ENCODE measurements at regions not wholly inside any gene's neighbourhood (a gene's known extent, or its start where the extent isn't known, plus 50 kb on each side); places are given as distances from the start of the nearest gene placed in this dataset.

DNA sequence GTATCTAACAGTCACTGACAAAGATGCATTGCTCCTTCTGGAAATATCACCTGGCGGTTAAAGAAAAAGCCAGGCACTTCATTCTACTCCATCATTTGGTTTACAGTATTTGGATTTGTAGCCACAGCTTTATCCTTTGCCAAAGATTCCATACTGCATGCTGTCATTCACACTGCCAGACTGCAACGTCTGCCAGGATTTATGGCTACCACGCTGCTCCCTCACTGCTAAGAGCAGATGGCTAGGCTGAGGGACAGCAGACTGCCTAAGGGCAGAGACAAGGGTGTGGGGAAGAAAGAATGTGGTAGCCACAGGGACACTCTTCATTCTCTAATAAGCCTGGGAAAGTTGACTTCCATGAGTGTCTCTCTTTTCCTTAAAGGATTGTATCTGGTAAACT is 1047.0 kb downstream of the TUSC7 start:
- POLR2A ChIA-PET: no interaction called here
- TF ChIP-seq L3MBTL2 (conservative IDR thresholded peaks at IDR 0.05): no peak
- TF ChIP-seq, protein P1, sequence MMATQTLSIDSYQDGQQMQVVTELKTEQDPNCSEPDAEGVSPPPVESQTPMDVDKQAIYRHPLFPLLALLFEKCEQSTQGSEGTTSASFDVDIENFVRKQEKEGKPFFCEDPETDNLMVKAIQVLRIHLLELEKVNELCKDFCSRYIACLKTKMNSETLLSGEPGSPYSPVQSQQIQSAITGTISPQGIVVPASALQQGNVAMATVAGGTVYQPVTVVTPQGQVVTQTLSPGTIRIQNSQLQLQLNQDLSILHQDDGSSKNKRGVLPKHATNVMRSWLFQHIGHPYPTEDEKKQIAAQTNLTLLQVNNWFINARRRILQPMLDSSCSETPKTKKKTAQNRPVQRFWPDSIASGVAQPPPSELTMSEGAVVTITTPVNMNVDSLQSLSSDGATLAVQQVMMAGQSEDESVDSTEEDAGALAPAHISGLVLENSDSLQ (IDR thresholded peaks at IDR 0.05): peak; percentile 69
- TF ChIP-seq ELF4 (IDR thresholded peaks at IDR 0.05): no peak
- TF ChIP-seq SP1 (IDR thresholded peaks at IDR 0.05): no peak
- CTCF ChIA-PET: no interaction called here
- DNase-seq (ENCODE audit: extremely low spot score): no peak

DNA sequence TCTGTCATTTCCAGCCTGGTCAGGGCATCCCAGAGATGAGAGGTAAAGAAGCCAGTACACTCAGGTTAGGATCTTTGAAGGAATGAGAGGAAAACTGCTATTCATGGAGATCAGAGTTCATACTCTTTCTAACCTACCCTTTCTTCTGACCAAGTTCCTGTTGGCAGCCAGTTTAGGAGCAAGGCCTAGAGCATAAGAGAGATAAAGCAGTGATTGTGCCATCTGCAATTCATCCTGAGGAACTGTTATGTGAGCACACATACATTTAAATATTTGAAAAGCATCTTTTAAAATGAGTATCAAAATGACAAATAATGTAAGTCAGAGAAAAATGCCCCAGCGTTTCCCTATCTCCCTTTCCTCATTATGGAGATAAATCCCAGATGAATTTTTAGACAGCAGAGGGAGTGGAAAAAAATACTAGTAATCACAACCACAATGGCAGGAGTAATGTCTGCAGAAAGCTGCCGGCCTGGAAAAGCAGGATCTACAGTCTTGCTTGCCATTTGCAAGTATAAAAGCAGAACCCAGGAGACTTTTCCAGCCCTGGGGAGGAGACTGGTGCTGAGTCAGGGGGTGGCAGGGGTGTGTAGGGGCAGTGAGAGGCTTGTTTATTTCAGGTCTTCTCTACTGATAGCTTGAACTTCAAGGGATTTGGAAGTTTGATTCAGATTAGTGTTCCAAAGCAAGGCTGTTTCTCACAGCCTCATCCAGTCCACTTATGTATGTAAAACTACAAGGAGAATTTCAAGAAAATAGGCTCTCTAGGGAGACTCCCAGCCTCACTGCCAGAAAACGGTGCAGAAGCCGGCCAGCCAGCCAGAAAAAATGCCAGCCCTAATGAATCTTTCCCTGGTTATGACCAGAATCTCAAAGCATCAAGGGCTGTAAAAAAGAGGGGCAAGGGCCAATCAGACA is 1052.4 kb downstream of the TUSC7 start:
- no peak for DNase-seq (ENCODE audit: extremely low spot score)
- TF ChIP-seq SUZ12 (IDR thresholded peaks at IDR 0.05): no peak
- TF ChIP-seq, protein P1 (IDR thresholded peaks at IDR 0.05): no peak
- no peak for TF ChIP-seq FOXA1 (IDR thresholded peaks at IDR 0.05)
- no peak for TF ChIP-seq BHLHE40 (IDR thresholded peaks at IDR 0.05; ENCODE audit: borderline replicate concordance)
- no peak for TF ChIP-seq LEF1 (IDR thresholded peaks at IDR 0.05; ENCODE audit: borderline replicate concordance)
- no peak for TF ChIP-seq ZNF384 (IDR thresholded peaks at IDR 0.05)
- ChIA-PET POLR2A (no interaction called here), CTCF (interaction anchor here (0.6 kb wide), 1 partner anchor 15 kb away, joined by 3 read pairs; no protein-coding TSS in a partner anchor)

DNA sequence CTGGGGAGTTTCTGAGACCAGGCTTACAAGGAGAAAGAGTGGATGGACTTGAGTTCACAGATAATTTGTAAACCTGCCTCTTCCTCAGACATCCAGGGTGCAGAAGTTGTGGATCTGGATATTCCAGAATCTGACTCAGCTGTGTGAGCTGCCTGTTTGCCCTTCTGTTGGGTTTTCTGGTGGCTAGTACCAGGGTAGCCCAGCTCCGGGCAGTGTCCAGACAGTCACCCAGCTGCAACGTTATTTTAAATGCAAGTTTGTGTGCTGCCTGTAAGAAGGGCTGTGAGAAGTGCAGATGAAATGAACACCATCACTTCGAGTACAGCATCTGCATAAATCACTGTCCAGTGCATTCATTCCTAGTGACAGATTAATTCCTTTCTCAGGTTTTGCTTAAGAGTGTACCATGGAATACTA is 1053.0 kb downstream of the TUSC7 start:
- TF ChIP-seq, protein P1 (IDR thresholded peaks at IDR 0.05): peak; percentile 40; the same call in 1 of the 2 replicates
- TF ChIP-seq FOXA1 (IDR thresholded peaks at IDR 0.05) (no peak), FOXM1 (IDR thresholded peaks at IDR 0.05; ENCODE audit: borderline replicate concordance) (no peak)
- no peak for DNase-seq (ENCODE audit: extremely low spot score)
- ChIA-PET POLR2A (no interaction called here), CTCF (no interaction called here)

DNA sequence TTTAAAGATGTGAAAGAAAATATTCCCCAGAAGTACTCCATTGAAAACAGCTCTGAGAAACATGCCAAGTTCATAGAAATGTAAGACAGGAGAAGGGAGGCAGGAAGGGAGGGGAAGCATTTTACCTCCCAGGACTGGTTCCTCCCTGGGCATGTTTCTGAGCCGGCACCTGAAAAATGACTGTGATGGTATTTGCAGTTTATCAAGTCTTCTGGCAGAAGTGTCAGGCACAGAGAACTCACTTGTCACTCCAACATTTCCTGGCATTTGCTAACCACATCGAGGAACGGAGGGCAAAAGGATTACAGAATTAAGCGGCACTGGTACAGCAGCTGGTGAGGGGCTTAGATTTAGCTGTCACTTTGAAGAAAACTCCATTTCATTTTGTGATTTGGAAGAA is 1054.0 kb downstream of the TUSC7 start:
- CTCF ChIA-PET: no interaction called here
- TF ChIP-seq BHLHE40 (IDR thresholded peaks at IDR 0.05; ENCODE audit: borderline replicate concordance) (no peak), ELF4 (IDR thresholded peaks at IDR 0.05) (no peak), SP1 (IDR thresholded peaks at IDR 0.05) (no peak), ARNT (IDR thresholded peaks at IDR 0.05) (no peak), FOXK2 (IDR thresholded peaks at IDR 0.05) (no peak), HDGF (IDR thresholded peaks at IDR 0.05; ENCODE audit: borderline replicate concordance) (no peak), FOXM1 (IDR thresholded peaks at IDR 0.05; ENCODE audit: borderline replicate concordance) (no peak), NFRKB (IDR thresholded peaks at IDR 0.05) (no peak), ZNF384 (IDR thresholded peaks at IDR 0.05) (no peak)
- TF ChIP-seq, protein P1 (IDR thresholded peaks at IDR 0.05): no peak
- POLR2A ChIA-PET: no interaction called here
- no peak for DNase-seq (ENCODE audit: extremely low spot score)

DNA sequence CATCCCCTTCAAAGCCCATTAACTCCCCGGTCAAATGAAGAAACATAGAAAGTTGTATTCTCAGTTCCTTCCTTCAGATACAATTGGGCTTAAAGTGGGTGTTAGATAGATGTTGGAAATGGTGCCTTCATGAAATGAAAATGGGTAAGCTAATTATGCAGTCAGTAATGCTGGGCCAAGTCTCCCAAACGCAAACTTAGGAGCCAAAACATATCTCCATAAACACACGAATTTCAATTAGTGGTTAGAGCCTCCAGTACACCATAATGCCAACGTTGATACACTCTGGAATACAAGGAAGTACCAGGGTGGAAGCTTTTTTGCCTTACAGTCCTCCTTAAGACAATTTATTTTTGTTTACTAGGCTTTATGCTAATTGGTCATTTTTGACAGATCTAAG is 1059.0 kb downstream of the TUSC7 start:
- CTCF ChIA-PET: no interaction called here
- TF ChIP-seq SP1 (IDR thresholded peaks at IDR 0.05) (no peak), HDGF (IDR thresholded peaks at IDR 0.05; ENCODE audit: borderline replicate concordance) (no peak), FOXM1 (IDR thresholded peaks at IDR 0.05; ENCODE audit: borderline replicate concordance) (no peak), TARDBP (IDR thresholded peaks at IDR 0.05) (no peak), FOXA1 (IDR thresholded peaks at IDR 0.05) (no peak), NFRKB (IDR thresholded peaks at IDR 0.05) (no peak), FOXK2 (IDR thresholded peaks at IDR 0.05) (no peak)
- TF ChIP-seq, protein P1 (IDR thresholded peaks at IDR 0.05): no peak

DNA sequence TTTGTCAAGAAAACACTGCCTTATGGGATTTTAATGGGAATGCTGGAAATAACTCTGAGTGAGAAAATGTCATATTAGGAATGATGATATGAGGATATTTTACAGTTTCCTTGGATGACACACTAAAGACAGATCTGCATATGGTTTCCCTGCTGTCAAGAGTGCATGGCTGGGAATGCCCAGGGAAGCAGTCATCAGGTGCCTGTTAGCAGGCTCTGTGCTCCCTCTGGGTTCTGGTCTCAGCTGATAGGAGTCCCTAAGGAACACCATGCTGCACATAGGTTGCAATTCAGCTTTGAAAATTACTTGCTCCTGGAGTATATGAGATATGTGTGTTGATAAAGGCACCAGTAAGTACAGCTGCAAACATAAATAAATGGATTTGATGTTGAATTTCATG is 1064.6 kb downstream of the TUSC7 start:
- DNase-seq (ENCODE audit: extremely low spot score): no peak
- TF ChIP-seq LEF1 (IDR thresholded peaks at IDR 0.05; ENCODE audit: borderline replicate concordance) (no peak), HDGF (IDR thresholded peaks at IDR 0.05; ENCODE audit: borderline replicate concordance) (no peak), BHLHE40 (IDR thresholded peaks at IDR 0.05; ENCODE audit: borderline replicate concordance) (no peak), FOXA1 (IDR thresholded peaks at IDR 0.05) (no peak), CTBP1 (IDR thresholded peaks at IDR 0.05; ENCODE audit: borderline replicate concordance) (no peak), FOXM1 (IDR thresholded peaks at IDR 0.05; ENCODE audit: borderline replicate concordance) (no peak), ARNT (IDR thresholded peaks at IDR 0.05) (no peak), ELF4 (IDR thresholded peaks at IDR 0.05) (no peak), NFRKB (IDR thresholded peaks at IDR 0.05) (no peak), ZNF384 (IDR thresholded peaks at IDR 0.05) (no peak), TARDBP (IDR thresholded peaks at IDR 0.05) (no peak), SUZ12 (IDR thresholded peaks at IDR 0.05) (no peak), L3MBTL2 (conservative IDR thresholded peaks at IDR 0.05) (no peak), SP1 (IDR thresholded peaks at IDR 0.05) (no peak), FOXK2 (IDR thresholded peaks at IDR 0.05) (no peak)
- TF ChIP-seq, protein P1 (IDR thresholded peaks at IDR 0.05): no peak
- POLR2A ChIA-PET: no interaction called here
- CTCF ChIA-PET: no interaction called here

More for the DNA sequence above, 1059.0 kb downstream of the TUSC7 start:
- POLR2A ChIA-PET: no interaction called here
- no peak for DNase-seq (ENCODE audit: extremely low spot score)
